ENCODE measurements at regions not wholly inside any gene's neighbourhood (a gene's known extent, or its start where the extent isn't known, plus 50 kb on each side); places are given as distances from the start of the nearest gene placed in this dataset.
A peak's percentile ranks its signal among the peaks of the same experiment; 100 is the strongest.

GRCh38 chr10:129371541-129371940, 95.5 kb upstream of the MGMT start:
- no peak overlapping the region for H3K4me3 ChIP-seq
- H3K4me2 ChIP-seq, result no peak overlapping the region
- H2AFZ ChIP-seq, result no peak overlapping the region
- no peak overlapping the region for H3K27ac ChIP-seq
- H3K9me3 ChIP-seq (ENCODE audit: low read depth), result no peaks in the 10 kb centered on the region
- no peaks in the 10 kb centered on the region for H3K79me2 ChIP-seq
- no peaks in the 10 kb centered on the region for H3K9me2 ChIP-seq (replicated peaks; ENCODE audit: insufficient read depth)
- 73% methylated on average over 7 of the region's 7 CpGs for WGBS (ENCODE audit: low lambda C conversion rate, missing lambda C conversion rate)
- no peak for TF ChIP-seq EZH2phosphoT487 (IDR thresholded peaks at IDR 0.05; ENCODE audit: low read depth, severe bottlenecking, unreplicated experiment)
- no peak for TF ChIP-seq CTCF (IDR thresholded peaks at IDR 0.05; ENCODE audit: poor library complexity)
- no peak for TF ChIP-seq EZH2 (IDR thresholded peaks at IDR 0.05; ENCODE audit: borderline replicate concordance)
- H4K20me1 ChIP-seq (ENCODE audit: insufficient read depth, poor library complexity, severe bottlenecking), result no peaks in the 10 kb centered on the region
- no peaks in the 10 kb centered on the region for H3K36me3 ChIP-seq (replicated peaks; ENCODE audit: insufficient read depth, low read depth)
- no peaks in the 10 kb centered on the region for H3K27me3 ChIP-seq
- DNase-seq (ENCODE audit: low spot score), result no peak
- no peaks in the 10 kb centered on the region for H3K4me1 ChIP-seq (ENCODE audit: insufficient read depth)

- H3K36me3 ChIP-seq (replicated peaks; ENCODE audit: insufficient read depth, low read depth), result no peaks in the 10 kb centered on the region
- H3K4me3 ChIP-seq, result no peak overlapping the region
- peak overlapping the region; percentile 0 for H3K4me2 ChIP-seq
- TF ChIP-seq EZH2 (IDR thresholded peaks at IDR 0.05; ENCODE audit: borderline replicate concordance) (no peak), EZH2phosphoT487 (IDR thresholded peaks at IDR 0.05; ENCODE audit: low read depth, severe bottlenecking, unreplicated experiment) (no peak), CTCF (IDR thresholded peaks at IDR 0.05; ENCODE audit: poor library complexity) (no peak)
- DNase-seq (ENCODE audit: low spot score), result no peak
- 60% methylated on average over 9 of the region's 9 CpGs for WGBS (ENCODE audit: low lambda C conversion rate, missing lambda C conversion rate)
- H3K9me2 ChIP-seq (replicated peaks; ENCODE audit: insufficient read depth), result no peaks in the 10 kb centered on the region
- no peaks in the 10 kb centered on the region for H3K79me2 ChIP-seq
- no peaks in the 10 kb centered on the region for H3K4me1 ChIP-seq (ENCODE audit: insufficient read depth)
- H3K27ac ChIP-seq, result no peak overlapping the region
- H3K9me3 ChIP-seq (ENCODE audit: low read depth), result no peaks in the 10 kb centered on the region
- no peak overlapping the region for H2AFZ ChIP-seq
- no peaks in the 10 kb centered on the region for H3K27me3 ChIP-seq
- no peaks in the 10 kb centered on the region for H4K20me1 ChIP-seq (ENCODE audit: insufficient read depth, poor library complexity, severe bottlenecking)
Observed at GRCh38 chr10:129372172-129372571, 94.9 kb upstream of the MGMT start.

- no peak overlapping the region for H3K4me3 ChIP-seq
- no peaks in the 10 kb centered on the region for H4K20me1 ChIP-seq (ENCODE audit: insufficient read depth, poor library complexity, severe bottlenecking)
- H3K27me3 ChIP-seq, result no peaks in the 10 kb centered on the region
- H3K79me2 ChIP-seq, result no peaks in the 10 kb centered on the region
- H3K9me3 ChIP-seq (ENCODE audit: low read depth), result no peaks in the 10 kb centered on the region
- DNase-seq (ENCODE audit: low spot score), result no peak
- H3K9me2 ChIP-seq (replicated peaks; ENCODE audit: insufficient read depth), result no peaks in the 10 kb centered on the region
- H3K27ac ChIP-seq, result no peak overlapping the region
- H2AFZ ChIP-seq, result no peak overlapping the region
- no peak overlapping the region for H3K4me2 ChIP-seq
- no peaks in the 10 kb centered on the region for H3K4me1 ChIP-seq (ENCODE audit: insufficient read depth)
- WGBS (ENCODE audit: low lambda C conversion rate, missing lambda C conversion rate), result 92% methylated on average over 12 of the region's 12 CpGs
- no peak for TF ChIP-seq CTCF (IDR thresholded peaks at IDR 0.05; ENCODE audit: poor library complexity)
- no peak for TF ChIP-seq EZH2 (IDR thresholded peaks at IDR 0.05; ENCODE audit: borderline replicate concordance)
- no peak for TF ChIP-seq EZH2phosphoT487 (IDR thresholded peaks at IDR 0.05; ENCODE audit: low read depth, severe bottlenecking, unreplicated experiment)
- no peaks in the 10 kb centered on the region for H3K36me3 ChIP-seq (replicated peaks; ENCODE audit: insufficient read depth, low read depth)
Observed at GRCh38 chr10:129373231-129373630, 93.8 kb upstream of the MGMT start.

GRCh38 chr10:129373718-129374117, 93.3 kb upstream of the MGMT start:
- DNase-seq (ENCODE audit: low spot score), result no peak
- Histone ChIP-seq H3K4me3 (no peak overlapping the region), H3K27me3 (no peaks in the 10 kb centered on the region), H3K9me2 (replicated peaks; ENCODE audit: insufficient read depth) (no peaks in the 10 kb centered on the region), H4K20me1 (ENCODE audit: insufficient read depth, poor library complexity, severe bottlenecking) (no peaks in the 10 kb centered on the region), H3K79me2 (no peaks in the 10 kb centered on the region), H3K36me3 (replicated peaks; ENCODE audit: insufficient read depth, low read depth) (no peaks in the 10 kb centered on the region), H3K27ac (no peak overlapping the region), H3K4me1 (ENCODE audit: insufficient read depth) (no peaks in the 10 kb centered on the region), H3K9me3 (ENCODE audit: low read depth) (no peaks in the 10 kb centered on the region), H2AFZ (no peak overlapping the region), H3K4me2 (no peak overlapping the region)
- 97% methylated on average over 12 of the region's 12 CpGs for WGBS (ENCODE audit: low lambda C conversion rate, missing lambda C conversion rate)
- TF ChIP-seq EZH2 (IDR thresholded peaks at IDR 0.05; ENCODE audit: borderline replicate concordance) (no peak), CTCF (IDR thresholded peaks at IDR 0.05; ENCODE audit: poor library complexity) (no peak), EZH2phosphoT487 (IDR thresholded peaks at IDR 0.05; ENCODE audit: low read depth, severe bottlenecking, unreplicated experiment) (no peak)
